ENCODE measurements at regions not wholly inside any gene's neighbourhood (a gene's known extent, or its start where the extent isn't known, plus 50 kb on each side); places are given as distances from the start of the nearest gene placed in this dataset.

DNA sequence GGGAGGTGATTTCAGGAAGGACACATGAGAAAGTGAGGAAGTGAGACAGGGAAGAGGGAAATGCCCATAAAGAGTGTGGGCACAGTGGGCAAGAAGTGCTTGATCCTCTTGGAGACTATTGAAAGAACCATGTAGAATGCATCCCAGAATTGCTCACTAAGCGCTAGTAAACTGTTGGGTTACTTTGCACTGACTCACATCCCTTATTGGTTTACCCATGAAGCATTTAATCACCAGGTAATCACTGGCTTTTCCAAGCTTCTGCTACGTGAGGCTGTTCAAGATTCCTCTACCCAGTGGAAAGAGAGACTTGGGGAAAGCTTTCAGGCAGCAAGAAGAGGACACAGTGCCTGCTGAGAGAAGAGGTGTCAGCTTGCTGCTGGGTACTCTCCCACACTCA, 410.0 kb upstream of the JAG1 start:
- Histone ChIP-seq H3K4me1 (ENCODE audit: insufficient read depth) (no peaks in the 10 kb centered on the region), H3K9me2 (ENCODE audit: insufficient read depth) (no peaks in the 10 kb centered on the region), H3K79me2 (replicated peaks; ENCODE audit: insufficient read depth) (no peaks in the 10 kb centered on the region), H4K20me1 (replicated peaks; ENCODE audit: insufficient read depth) (no peaks in the 10 kb centered on the region), H3K27ac (ENCODE audit: low read depth) (no peak overlapping the region), H3K4me2 (no peak overlapping the region), H3F3A (replicated peaks; ENCODE audit: low read depth) (no peaks in the 10 kb centered on the region), H3K4me3 (no peak overlapping the region), H3K27me3 (ENCODE audit: insufficient read depth) (no peaks in the 10 kb centered on the region), H3K36me3 (ENCODE audit: insufficient read depth) (no peaks in the 10 kb centered on the region), H2AFZ (no peak overlapping the region)
- ATAC-seq (no peak), DNase-seq (ENCODE audit: low spot score) (no peak)
- Mint-ChIP-seq H3K4me1 (no peaks in the 10 kb centered on the region), H3K27me3 (ENCODE audit: insufficient read depth, low read depth, poor library complexity) (peaks cover 2% of the 10 kb centered on the region), H3K27ac (no peak overlapping the region), H3K36me3 (ENCODE audit: low read depth) (0 out of 3 replicates have a peak, but pooled peaks cover 2% of the 10 kb centered on the region), H3K9me3 (no peaks in the 10 kb centered on the region), H3K4me3 (no peak overlapping the region)
- no peak for TF ChIP-seq ZNF331 (CRISPR knock-in tag; IDR thresholded peaks at IDR 0.05; ENCODE audit: low read depth)
- no peak for TF ChIP-seq ZNF114 (CRISPR knock-in tag; IDR thresholded peaks at IDR 0.05)
- TF ChIP-seq EZH2 (IDR thresholded peaks at IDR 0.05; ENCODE audit: low read depth, unreplicated experiment), result no peak
- no peak for TF ChIP-seq NANOG (IDR thresholded peaks at IDR 0.05; ENCODE audit: borderline replicate concordance)

DNA sequence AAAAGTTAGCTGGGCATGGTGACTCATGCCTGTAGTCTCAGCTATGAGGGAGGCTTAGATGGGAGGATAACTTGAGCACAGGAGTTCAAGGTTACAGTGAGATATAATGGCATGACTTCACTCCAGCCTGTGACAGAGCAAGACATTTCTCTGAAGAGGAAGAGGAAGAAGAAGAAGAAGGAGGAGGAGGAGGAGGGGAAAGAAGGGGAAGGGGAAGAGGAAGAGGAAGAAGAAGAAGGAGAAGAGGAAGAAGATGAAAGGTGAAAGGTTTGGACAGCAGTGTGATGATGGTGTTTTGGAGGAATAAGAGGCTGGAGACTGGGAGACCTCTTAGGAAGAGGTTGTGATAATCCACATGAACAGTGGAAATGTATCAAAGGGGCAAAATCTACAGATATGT, 410.7 kb upstream of the JAG1 start:
- H3K27me3 ChIP-seq (ENCODE audit: insufficient read depth), result no peaks in the 10 kb centered on the region
- H4K20me1 ChIP-seq (replicated peaks; ENCODE audit: insufficient read depth), result no peaks in the 10 kb centered on the region
- H2AFZ ChIP-seq, result no peak overlapping the region
- Mint-ChIP-seq H3K27ac (no peak overlapping the region; the same call in 1 of the 2 replicates), H3K4me1 (no peaks in the 10 kb centered on the region), H3K4me3 (no peak overlapping the region), H3K9me3 (no peaks in the 10 kb centered on the region), H3K27me3 (ENCODE audit: insufficient read depth, low read depth, poor library complexity) (peaks cover 2% of the 10 kb centered on the region), H3K36me3 (ENCODE audit: low read depth) (0 out of 3 replicates have a peak, but pooled peaks cover 2% of the 10 kb centered on the region)
- DNase-seq (ENCODE audit: low spot score), result no peak
- H3K4me3 ChIP-seq, result no peak overlapping the region
- H3K79me2 ChIP-seq (replicated peaks; ENCODE audit: insufficient read depth), result no peaks in the 10 kb centered on the region
- H3K27ac ChIP-seq (ENCODE audit: low read depth), result no peak overlapping the region
- no peaks in the 10 kb centered on the region for H3K36me3 ChIP-seq (ENCODE audit: insufficient read depth)
- no peaks in the 10 kb centered on the region for H3K4me1 ChIP-seq (ENCODE audit: insufficient read depth)
- ATAC-seq, result no peak
- no peaks in the 10 kb centered on the region for H3K9me2 ChIP-seq (ENCODE audit: insufficient read depth)
- no peak overlapping the region for H3K4me2 ChIP-seq
- no peaks in the 10 kb centered on the region for H3F3A ChIP-seq (replicated peaks; ENCODE audit: low read depth)
- TF ChIP-seq EZH2phosphoT487 (IDR thresholded peaks at IDR 0.05; ENCODE audit: unreplicated experiment) (no peak), EZH2 (IDR thresholded peaks at IDR 0.05; ENCODE audit: low read depth, unreplicated experiment) (no peak), STAT1 (IDR thresholded peaks at IDR 0.05; ENCODE audit: unreplicated experiment) (no peak), CREB1 (CRISPR knock-in tag; IDR thresholded peaks at IDR 0.05; ENCODE audit: low read depth) (no peak)
- TF ChIP-seq, protein P1, sequence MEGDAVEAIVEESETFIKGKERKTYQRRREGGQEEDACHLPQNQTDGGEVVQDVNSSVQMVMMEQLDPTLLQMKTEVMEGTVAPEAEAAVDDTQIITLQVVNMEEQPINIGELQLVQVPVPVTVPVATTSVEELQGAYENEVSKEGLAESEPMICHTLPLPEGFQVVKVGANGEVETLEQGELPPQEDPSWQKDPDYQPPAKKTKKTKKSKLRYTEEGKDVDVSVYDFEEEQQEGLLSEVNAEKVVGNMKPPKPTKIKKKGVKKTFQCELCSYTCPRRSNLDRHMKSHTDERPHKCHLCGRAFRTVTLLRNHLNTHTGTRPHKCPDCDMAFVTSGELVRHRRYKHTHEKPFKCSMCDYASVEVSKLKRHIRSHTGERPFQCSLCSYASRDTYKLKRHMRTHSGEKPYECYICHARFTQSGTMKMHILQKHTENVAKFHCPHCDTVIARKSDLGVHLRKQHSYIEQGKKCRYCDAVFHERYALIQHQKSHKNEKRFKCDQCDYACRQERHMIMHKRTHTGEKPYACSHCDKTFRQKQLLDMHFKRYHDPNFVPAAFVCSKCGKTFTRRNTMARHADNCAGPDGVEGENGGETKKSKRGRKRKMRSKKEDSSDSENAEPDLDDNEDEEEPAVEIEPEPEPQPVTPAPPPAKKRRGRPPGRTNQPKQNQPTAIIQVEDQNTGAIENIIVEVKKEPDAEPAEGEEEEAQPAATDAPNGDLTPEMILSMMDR (conservative IDR thresholded peaks at IDR 0.05; ENCODE audit: low read depth in 2 of 2), result no peak
- TF ChIP-seq, protein P2, sequence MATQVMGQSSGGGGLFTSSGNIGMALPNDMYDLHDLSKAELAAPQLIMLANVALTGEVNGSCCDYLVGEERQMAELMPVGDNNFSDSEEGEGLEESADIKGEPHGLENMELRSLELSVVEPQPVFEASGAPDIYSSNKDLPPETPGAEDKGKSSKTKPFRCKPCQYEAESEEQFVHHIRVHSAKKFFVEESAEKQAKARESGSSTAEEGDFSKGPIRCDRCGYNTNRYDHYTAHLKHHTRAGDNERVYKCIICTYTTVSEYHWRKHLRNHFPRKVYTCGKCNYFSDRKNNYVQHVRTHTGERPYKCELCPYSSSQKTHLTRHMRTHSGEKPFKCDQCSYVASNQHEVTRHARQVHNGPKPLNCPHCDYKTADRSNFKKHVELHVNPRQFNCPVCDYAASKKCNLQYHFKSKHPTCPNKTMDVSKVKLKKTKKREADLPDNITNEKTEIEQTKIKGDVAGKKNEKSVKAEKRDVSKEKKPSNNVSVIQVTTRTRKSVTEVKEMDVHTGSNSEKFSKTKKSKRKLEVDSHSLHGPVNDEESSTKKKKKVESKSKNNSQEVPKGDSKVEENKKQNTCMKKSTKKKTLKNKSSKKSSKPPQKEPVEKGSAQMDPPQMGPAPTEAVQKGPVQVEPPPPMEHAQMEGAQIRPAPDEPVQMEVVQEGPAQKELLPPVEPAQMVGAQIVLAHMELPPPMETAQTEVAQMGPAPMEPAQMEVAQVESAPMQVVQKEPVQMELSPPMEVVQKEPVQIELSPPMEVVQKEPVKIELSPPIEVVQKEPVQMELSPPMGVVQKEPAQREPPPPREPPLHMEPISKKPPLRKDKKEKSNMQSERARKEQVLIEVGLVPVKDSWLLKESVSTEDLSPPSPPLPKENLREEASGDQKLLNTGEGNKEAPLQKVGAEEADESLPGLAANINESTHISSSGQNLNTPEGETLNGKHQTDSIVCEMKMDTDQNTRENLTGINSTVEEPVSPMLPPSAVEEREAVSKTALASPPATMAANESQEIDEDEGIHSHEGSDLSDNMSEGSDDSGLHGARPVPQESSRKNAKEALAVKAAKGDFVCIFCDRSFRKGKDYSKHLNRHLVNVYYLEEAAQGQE (IDR thresholded peaks at IDR 0.05; ENCODE audit: unreplicated experiment), result no peak
- TF ChIP-seq, protein P3, sequence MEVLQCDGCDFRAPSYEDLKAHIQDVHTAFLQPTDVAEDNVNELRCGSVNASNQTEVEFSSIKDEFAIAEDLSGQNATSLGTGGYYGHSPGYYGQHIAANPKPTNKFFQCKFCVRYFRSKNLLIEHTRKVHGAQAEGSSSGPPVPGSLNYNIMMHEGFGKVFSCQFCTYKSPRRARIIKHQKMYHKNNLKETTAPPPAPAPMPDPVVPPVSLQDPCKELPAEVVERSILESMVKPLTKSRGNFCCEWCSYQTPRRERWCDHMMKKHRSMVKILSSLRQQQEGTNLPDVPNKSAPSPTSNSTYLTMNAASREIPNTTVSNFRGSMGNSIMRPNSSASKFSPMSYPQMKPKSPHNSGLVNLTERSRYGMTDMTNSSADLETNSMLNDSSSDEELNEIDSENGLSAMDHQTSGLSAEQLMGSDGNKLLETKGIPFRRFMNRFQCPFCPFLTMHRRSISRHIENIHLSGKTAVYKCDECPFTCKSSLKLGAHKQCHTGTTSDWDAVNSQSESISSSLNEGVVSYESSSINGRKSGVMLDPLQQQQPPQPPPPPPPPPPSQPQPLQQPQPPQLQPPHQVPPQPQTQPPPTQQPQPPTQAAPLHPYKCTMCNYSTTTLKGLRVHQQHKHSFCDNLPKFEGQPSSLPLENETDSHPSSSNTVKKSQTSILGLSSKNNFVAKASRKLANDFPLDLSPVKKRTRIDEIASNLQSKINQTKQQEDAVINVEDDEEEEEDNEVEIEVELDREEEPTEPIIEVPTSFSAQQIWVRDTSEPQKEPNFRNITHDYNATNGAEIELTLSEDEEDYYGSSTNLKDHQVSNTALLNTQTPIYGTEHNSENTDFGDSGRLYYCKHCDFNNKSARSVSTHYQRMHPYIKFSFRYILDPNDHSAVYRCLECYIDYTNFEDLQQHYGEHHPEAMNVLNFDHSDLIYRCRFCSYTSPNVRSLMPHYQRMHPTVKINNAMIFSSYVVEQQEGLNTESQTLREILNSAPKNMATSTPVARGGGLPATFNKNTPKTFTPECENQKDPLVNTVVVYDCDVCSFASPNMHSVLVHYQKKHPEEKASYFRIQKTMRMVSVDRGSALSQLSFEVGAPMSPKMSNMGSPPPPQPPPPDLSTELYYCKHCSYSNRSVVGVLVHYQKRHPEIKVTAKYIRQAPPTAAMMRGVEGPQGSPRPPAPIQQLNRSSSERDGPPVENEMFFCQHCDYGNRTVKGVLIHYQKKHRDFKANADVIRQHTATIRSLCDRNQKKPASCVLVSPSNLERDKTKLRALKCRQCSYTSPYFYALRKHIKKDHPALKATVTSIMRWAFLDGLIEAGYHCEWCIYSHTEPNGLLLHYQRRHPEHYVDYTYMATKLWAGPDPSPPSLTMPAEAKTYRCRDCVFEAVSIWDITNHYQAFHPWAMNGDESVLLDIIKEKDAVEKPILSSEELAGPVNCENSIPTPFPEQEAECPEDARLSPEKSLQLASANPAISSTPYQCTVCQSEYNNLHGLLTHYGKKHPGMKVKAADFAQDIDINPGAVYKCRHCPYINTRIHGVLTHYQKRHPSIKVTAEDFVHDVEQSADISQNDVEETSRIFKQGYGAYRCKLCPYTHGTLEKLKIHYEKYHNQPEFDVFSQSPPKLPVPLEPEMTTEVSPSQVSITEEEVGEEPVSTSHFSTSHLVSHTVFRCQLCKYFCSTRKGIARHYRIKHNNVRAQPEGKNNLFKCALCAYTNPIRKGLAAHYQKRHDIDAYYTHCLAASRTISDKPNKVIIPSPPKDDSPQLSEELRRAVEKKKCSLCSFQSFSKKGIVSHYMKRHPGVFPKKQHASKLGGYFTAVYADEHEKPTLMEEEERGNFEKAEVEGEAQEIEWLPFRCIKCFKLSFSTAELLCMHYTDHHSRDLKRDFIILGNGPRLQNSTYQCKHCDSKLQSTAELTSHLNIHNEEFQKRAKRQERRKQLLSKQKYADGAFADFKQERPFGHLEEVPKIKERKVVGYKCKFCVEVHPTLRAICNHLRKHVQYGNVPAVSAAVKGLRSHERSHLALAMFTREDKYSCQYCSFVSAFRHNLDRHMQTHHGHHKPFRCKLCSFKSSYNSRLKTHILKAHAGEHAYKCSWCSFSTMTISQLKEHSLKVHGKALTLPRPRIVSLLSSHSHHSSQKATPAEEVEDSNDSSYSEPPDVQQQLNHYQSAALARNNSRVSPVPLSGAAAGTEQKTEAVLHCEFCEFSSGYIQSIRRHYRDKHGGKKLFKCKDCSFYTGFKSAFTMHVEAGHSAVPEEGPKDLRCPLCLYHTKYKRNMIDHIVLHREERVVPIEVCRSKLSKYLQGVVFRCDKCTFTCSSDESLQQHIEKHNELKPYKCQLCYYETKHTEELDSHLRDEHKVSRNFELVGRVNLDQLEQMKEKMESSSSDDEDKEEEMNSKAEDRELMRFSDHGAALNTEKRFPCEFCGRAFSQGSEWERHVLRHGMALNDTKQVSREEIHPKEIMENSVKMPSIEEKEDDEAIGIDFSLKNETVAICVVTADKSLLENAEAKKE (CRISPR knock-in tag; IDR thresholded peaks at IDR 0.05), result no peak

Measured in GM23338 (cell line).